Hindlimb muscle (tissue), 1 donor: ENCODE measurements at regions not wholly inside any gene's neighbourhood (a gene's known extent, or its start where the extent isn't known, plus 50 kb on each side); places are given as distances from the start of the nearest gene placed in this dataset.
A peak's percentile ranks its signal among the peaks of the same experiment; 100 is the strongest.
"Not testable (repeated sequence)": the region's sequence is repeated elsewhere in the genome, so short reads cannot be mapped to it uniquely, and the experiment has no call there.

ENCODE experiments used
- DNase-seq: peaks from one replicate; pipeline ENCODE4 v3.0.0-alpha.2; 2013

GRCh38 chr9:108049671-108050494 lies 560.3 kb upstream of the KLF4 start:
- no peak for DNase-seq

- no peak for DNase-seq
These were observed 559.5 kb upstream of the KLF4 start for GRCh38 chr9:108049026-108049607.

GRCh38 chr9:108048406-108049025 lies 558.9 kb upstream of the KLF4 start:
- no peak for DNase-seq

- DNase-seq = not testable (repeated sequence)
These were observed 558.2 kb upstream of the KLF4 start for GRCh38 chr9:108047777-108048176.

GRCh38 chr9:108047264-108047663 lies 557.7 kb upstream of the KLF4 start:
- no peak for DNase-seq

GRCh38 chr9:108045851-108046250 lies 556.3 kb upstream of the KLF4 start:
- DNase-seq = no peak

- no peak for DNase-seq
These were observed 554.0 kb upstream of the KLF4 start for GRCh38 chr9:108043585-108043984.

GRCh38 chr9:108041551-108041950 lies 552.0 kb upstream of the KLF4 start:
- DNase-seq = no peak

GRCh38 chr9:108040783-108041182 lies 551.2 kb upstream of the KLF4 start:
- no peak for DNase-seq

- DNase-seq = no peak
These were observed 549.9 kb upstream of the KLF4 start for GRCh38 chr9:108039493-108039892.

- no peak for DNase-seq
These were observed 549.4 kb upstream of the KLF4 start for GRCh38 chr9:108039012-108039411.

- DNase-seq = no peak
These were observed 545.9 kb upstream of the KLF4 start for GRCh38 chr9:108035487-108035886.

- peak; percentile 46 for DNase-seq
These were observed 544.7 kb upstream of the KLF4 start for GRCh38 chr9:108033976-108034964.

GRCh38 chr9:108032079-108032478 lies 542.5 kb upstream of the KLF4 start:
- DNase-seq = not testable (repeated sequence)

GRCh38 chr9:108031221-108031620 lies 541.7 kb upstream of the KLF4 start:
- not testable (repeated sequence) for DNase-seq

- not testable (repeated sequence) for DNase-seq
These were observed 537.1 kb upstream of the KLF4 start for GRCh38 chr9:108026718-108027117.

- DNase-seq = no peak
These were observed 535.0 kb upstream of the KLF4 start for GRCh38 chr9:108024604-108025003.

GRCh38 chr9:108022246-108022935 lies 532.8 kb upstream of the KLF4 start:
- DNase-seq = no peak

GRCh38 chr9:108021096-108021710 lies 531.6 kb upstream of the KLF4 start:
- no peak for DNase-seq

- DNase-seq = no peak
These were observed 530.3 kb upstream of the KLF4 start for GRCh38 chr9:108019821-108020220.

GRCh38 chr9:108017671-108018070 lies 528.1 kb upstream of the KLF4 start:
- DNase-seq = no peak
